Calu3 (cell line): ENCODE measurements at regions not wholly inside any gene's neighbourhood (a gene's known extent, or its start where the extent isn't known, plus 50 kb on each side); places are given as distances from the start of the nearest gene placed in this dataset.
"Not testable (repeated sequence)": the region's sequence is repeated elsewhere in the genome, so short reads cannot be mapped to it uniquely, and the experiment has no call there.

ENCODE experiments used
- BruUV-seq: library from RNA; stranded (reverse); fragments of 400-500 nt; replicated peaks from 2 replicates; lab custom pipeline; 2021; lab: Mats Ljungman, UMichigan
- CTCF ChIA-PET: fragments of 300-600 bp; sonication (Branson Sonifier 250); formaldehyde crosslinking; loops from one replicate; lab custom pipeline; 2022; ENCODE audit warnings: antibody characterized with exemption; lab: Charles Lee
- DNase-seq: peaks from one replicate; pipeline ENCODE4 v3.0.0; 2022
- H3K27ac Mint-ChIP-seq: one replicate; pipeline ENCODE4 v1.8.0; 2022; ENCODE audit warnings: mixed read lengths; ENCODE audit not compliant: unreplicated experiment
- H3K27me3 Mint-ChIP-seq: one replicate; pipeline ENCODE4 v1.8.0; 2022; ENCODE audit warnings: mixed read lengths; ENCODE audit not compliant: unreplicated experiment
- H3K36me3 Mint-ChIP-seq: one replicate; pipeline ENCODE4 v1.8.0; 2022; ENCODE audit warnings: mild to moderate bottlenecking, moderate library complexity, mixed read lengths; ENCODE audit not compliant: insufficient read depth, unreplicated experiment
- H3K4me1 Mint-ChIP-seq: one replicate; pipeline ENCODE4 v1.8.0; 2022; ENCODE audit warnings: mild to moderate bottlenecking, low read depth, mixed read lengths; ENCODE audit not compliant: unreplicated experiment
- H3K4me3 Mint-ChIP-seq: one replicate; pipeline ENCODE4 v1.8.0; 2022; ENCODE audit warnings: mild to moderate bottlenecking, low read depth, moderate library complexity, mixed read lengths; ENCODE audit not compliant: unreplicated experiment
- H3K9me3 Mint-ChIP-seq: one replicate; pipeline ENCODE4 v1.8.0; 2022; ENCODE audit warnings: low read depth, mixed read lengths; ENCODE audit not compliant: unreplicated experiment
- intact Hi-C: fragments of 100-400 bp; cut with micrococcal nuclease; formaldehyde crosslinking; loops from one replicate; pipeline ENCODE4 v1.10.0; 2022; ENCODE audit not compliant: unreplicated experiment
- TF ChIP-seq, protein P1 (sequence below): fragments of 200-600 bp; IDR thresholded peaks from one replicate; pipeline ENCODE4 v1.8.0; 2022; ENCODE audit warnings: antibody characterized with exemption; ENCODE audit not compliant: unreplicated experiment

DNA sequence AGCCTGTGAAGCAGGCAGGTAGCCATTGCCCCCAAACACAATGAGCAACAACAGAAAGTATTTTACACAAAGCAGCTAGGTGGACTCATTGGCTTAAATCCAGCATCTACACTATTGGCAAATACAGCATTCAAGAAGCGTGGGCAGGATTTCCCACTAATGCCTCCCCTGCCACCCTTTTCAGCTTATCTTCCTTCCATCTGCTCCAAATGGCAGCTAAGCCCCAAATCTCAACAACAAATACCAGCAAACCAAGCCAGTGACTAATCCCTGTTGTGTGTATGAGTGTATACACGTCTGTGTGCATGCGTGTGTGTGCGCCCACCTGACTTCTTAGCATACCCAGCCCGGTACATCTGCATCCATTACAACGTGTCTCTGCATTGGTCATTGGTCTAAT, 151.2 kb upstream of the WWC1 start:
- Mint-ChIP-seq H3K4me1 (no peaks in the 10 kb centered on the region), H3K27ac (no peak overlapping the region), H3K4me3 (no peak overlapping the region), H3K36me3 (no peaks in the 10 kb centered on the region), H3K27me3 (peaks cover 79% of the 10 kb centered on the region), H3K9me3 (no peaks in the 10 kb centered on the region)
- CTCF ChIA-PET, result no interaction called here
- intact Hi-C loops, result no loop called here
- no peak for DNase-seq
- TF ChIP-seq, protein P1, sequence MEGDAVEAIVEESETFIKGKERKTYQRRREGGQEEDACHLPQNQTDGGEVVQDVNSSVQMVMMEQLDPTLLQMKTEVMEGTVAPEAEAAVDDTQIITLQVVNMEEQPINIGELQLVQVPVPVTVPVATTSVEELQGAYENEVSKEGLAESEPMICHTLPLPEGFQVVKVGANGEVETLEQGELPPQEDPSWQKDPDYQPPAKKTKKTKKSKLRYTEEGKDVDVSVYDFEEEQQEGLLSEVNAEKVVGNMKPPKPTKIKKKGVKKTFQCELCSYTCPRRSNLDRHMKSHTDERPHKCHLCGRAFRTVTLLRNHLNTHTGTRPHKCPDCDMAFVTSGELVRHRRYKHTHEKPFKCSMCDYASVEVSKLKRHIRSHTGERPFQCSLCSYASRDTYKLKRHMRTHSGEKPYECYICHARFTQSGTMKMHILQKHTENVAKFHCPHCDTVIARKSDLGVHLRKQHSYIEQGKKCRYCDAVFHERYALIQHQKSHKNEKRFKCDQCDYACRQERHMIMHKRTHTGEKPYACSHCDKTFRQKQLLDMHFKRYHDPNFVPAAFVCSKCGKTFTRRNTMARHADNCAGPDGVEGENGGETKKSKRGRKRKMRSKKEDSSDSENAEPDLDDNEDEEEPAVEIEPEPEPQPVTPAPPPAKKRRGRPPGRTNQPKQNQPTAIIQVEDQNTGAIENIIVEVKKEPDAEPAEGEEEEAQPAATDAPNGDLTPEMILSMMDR, result no peak
- no TSS peak for BruUV-seq

DNA sequence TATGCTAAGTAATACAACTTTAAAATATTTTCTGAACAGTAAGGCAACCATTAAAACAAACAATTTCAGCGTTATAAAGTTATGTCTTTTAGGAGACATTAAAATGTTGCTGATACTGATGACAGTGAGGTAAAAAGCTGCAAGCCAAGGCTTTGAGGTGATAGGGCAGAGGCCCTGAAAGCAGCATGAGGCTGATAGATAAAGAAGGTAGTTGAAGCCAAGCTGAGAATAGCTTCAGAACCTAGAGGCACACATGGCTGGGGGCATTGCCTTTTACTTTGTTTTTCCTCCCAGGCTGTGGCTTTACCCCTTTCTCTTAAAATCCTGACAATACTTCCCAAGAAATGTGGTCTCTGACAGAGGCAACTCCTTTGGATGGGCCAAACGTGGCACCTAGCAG, 149.0 kb upstream of the WWC1 start:
- H3K4me3 Mint-ChIP-seq, result no peak overlapping the region
- no TSS peak for BruUV-seq
- intact Hi-C loops, result no loop called here
- TF ChIP-seq, protein P1, result no peak
- no peak for DNase-seq
- H3K36me3 Mint-ChIP-seq, result no peaks in the 10 kb centered on the region
- CTCF ChIA-PET, result no interaction called here
- H3K9me3 Mint-ChIP-seq, result no peaks in the 10 kb centered on the region
- no peak overlapping the region for H3K27ac Mint-ChIP-seq
- H3K4me1 Mint-ChIP-seq, result no peaks in the 10 kb centered on the region
- H3K27me3 Mint-ChIP-seq, result peaks cover 78% of the 10 kb centered on the region

DNA sequence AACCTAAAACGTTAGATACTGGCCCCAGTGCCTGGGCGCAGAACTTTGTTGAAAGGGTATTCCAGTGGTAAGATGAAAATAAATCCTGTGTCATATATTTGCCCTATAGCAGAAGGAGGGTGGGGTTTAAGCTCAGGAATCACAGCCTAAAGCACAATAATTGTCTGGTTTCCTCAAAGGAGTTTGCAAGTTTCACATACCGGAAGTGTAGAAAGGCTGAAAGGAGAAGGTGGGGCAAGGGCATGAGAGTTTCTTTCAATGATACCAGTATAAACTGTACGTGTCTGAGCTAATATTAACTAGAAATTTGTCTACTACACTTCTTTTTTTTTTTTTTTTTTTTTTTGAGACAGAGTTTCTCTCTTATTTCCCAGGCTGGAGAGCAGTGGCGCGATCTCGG, 147.9 kb upstream of the WWC1 start:
- DNase-seq, H3K36me3 Mint-ChIP-seq, H3K4me3 Mint-ChIP-seq, H3K4me1 Mint-ChIP-seq, intact Hi-C loops, H3K27ac Mint-ChIP-seq, BruUV-seq, H3K9me3 Mint-ChIP-seq: not testable (repeated sequence)
- H3K27me3 Mint-ChIP-seq, result peaks cover 78% of the 10 kb centered on the region
- CTCF ChIA-PET, result interaction anchor here (0.6 to 0.7 kb wide), 3 partner anchors 96 to 392 kb away, joined by 4 to 9 read pairs (median 7); no protein-coding TSS in a partner anchor

DNA sequence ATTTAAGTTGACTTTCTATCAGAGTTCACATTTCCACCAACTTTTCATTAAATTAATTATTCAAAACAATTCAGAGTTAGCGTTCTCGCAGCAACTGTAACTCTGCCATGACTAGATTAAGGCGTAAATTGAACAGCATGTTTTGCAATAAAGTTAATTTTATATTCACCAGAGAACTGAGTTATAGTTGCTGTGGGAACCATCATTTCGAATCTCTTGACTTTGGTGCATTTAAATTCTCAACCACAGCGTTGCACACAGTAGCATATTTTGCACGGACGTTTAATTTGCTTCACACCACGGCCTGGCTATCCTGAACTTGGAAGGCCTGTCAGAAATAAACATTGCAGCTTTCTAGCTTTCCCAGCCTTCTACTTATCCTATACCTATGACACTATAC, 144.3 kb upstream of the WWC1 start:
- TF ChIP-seq, protein P1, result no peak
- Mint-ChIP-seq H3K4me1 (no peaks in the 10 kb centered on the region), H3K9me3 (no peaks in the 10 kb centered on the region), H3K27me3 (peaks cover 78% of the 10 kb centered on the region), H3K27ac (no peak overlapping the region), H3K36me3 (no peaks in the 10 kb centered on the region), H3K4me3 (no peak overlapping the region)
- intact Hi-C loops, result no loop called here
- no peak for DNase-seq
- no TSS peak for BruUV-seq
- CTCF ChIA-PET, result no interaction called here

DNA sequence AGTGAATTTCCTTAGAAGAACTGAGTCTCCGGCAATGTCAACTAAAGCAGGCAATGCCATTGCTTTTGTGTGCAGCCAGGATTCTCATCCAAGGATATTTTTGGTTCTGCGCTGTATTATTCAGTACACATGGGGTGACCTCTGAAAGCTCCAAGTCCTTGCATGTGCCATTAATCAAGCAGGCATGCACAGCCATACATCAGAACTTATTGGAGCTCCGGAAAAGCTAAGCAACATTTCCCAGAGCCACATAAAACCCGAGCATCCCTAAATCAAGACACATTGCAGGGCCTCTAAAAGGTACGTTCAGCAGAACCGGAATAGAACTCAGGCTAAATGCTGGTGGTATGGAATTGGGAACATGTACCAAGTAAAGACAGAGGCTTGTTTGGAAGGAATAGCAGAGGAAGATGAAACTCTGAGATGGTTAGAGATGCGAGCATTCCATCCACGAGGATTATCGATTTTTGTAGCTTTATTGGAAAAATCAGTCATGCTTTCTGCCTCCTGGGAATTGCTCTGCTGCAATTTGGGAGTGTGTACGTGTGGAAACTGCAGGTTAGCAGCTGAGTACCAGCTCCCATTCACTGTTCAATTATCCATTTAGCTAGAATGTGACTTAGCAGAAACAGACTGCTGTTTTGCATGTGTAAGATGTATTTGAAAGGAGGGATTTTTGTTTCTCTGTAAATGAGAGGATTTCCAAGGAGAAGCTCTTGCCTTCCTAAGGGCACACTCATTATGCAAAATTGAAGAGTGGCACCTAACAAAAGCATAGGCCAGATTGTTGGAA, 143.7 kb upstream of the WWC1 start:
- TF ChIP-seq, protein P1, result no peak
- Mint-ChIP-seq H3K9me3 (no peaks in the 10 kb centered on the region), H3K4me1 (no peaks in the 10 kb centered on the region), H3K27me3 (peaks cover 78% of the 10 kb centered on the region), H3K36me3 (no peaks in the 10 kb centered on the region), H3K4me3 (no peak overlapping the region), H3K27ac (no peak overlapping the region)
- no peak for DNase-seq
- CTCF ChIA-PET, result interaction anchor here (0.9 kb wide), 1 partner anchor 12 kb away, joined by 3 read pairs; no protein-coding TSS in a partner anchor
- intact Hi-C loops, result no loop called here
- BruUV-seq, result no TSS peak
